ENCODE measurements at regions not wholly inside any gene's neighbourhood (a gene's known extent, or its start where the extent isn't known, plus 50 kb on each side); places are given as distances from the start of the nearest gene placed in this dataset.

- POLR2A ChIA-PET: no interaction called here
- CTCF ChIA-PET: no interaction called here
- no peak for TF ChIP-seq CTCF (IDR thresholded peaks at IDR 0.05)
- Mint-ChIP-seq H3K27ac (no peak overlapping the region), H3K36me3 (ENCODE audit: low read depth) (no peaks in the 10 kb centered on the region), H3K4me1 (ENCODE audit: low read depth) (no peaks in the 10 kb centered on the region), H3K27me3 (no peaks in the 10 kb centered on the region), H3K9me3 (peaks cover 8% of the 10 kb centered on the region), H3K4me3 (no peak overlapping the region)
- ATAC-seq (no peak), DNase-seq (no peak)
- intact Hi-C loops (cut with micrococcal nuclease): no loop called here
Observed at GRCh38 chr14:28407031-28407825, 359.4 kb upstream of the FOXG1 start.

GRCh38 chr14:28407996-28408395, 358.6 kb upstream of the FOXG1 start:
- Mint-ChIP-seq H3K4me3 (no peak overlapping the region), H3K36me3 (ENCODE audit: low read depth) (no peaks in the 10 kb centered on the region), H3K27me3 (no peaks in the 10 kb centered on the region), H3K9me3 (peaks cover 8% of the 10 kb centered on the region), H3K4me1 (ENCODE audit: low read depth) (no peaks in the 10 kb centered on the region), H3K27ac (no peak overlapping the region)
- no peak for DNase-seq
- TF ChIP-seq CTCF (IDR thresholded peaks at IDR 0.05): no peak
- ChIA-PET CTCF (no interaction called here), POLR2A (no interaction called here)
- no peak for ATAC-seq
- intact Hi-C loops (cut with micrococcal nuclease): no loop called here

GRCh38 chr14:28412077-28412476, 354.5 kb upstream of the FOXG1 start:
- CTCF ChIA-PET: no interaction called here
- intact Hi-C loops (cut with micrococcal nuclease): no loop called here
- H3K4me1 Mint-ChIP-seq (ENCODE audit: low read depth): no peaks in the 10 kb centered on the region
- no peak for DNase-seq
- no peak overlapping the region for H3K27ac Mint-ChIP-seq
- H3K27me3 Mint-ChIP-seq: no peaks in the 10 kb centered on the region
- no peak for TF ChIP-seq CTCF (IDR thresholded peaks at IDR 0.05)
- H3K9me3 Mint-ChIP-seq: peaks cover 11% of the 10 kb centered on the region
- no peak overlapping the region for H3K4me3 Mint-ChIP-seq
- POLR2A ChIA-PET: no interaction called here
- no peaks in the 10 kb centered on the region for H3K36me3 Mint-ChIP-seq (ENCODE audit: low read depth)
- ATAC-seq: no peak

- Mint-ChIP-seq H3K9me3 (peaks cover 12% of the 10 kb centered on the region), H3K27ac (no peak overlapping the region), H3K4me3 (no peak overlapping the region), H3K4me1 (ENCODE audit: low read depth) (no peaks in the 10 kb centered on the region), H3K36me3 (ENCODE audit: low read depth) (no peaks in the 10 kb centered on the region), H3K27me3 (no peaks in the 10 kb centered on the region)
- no peak for ATAC-seq
- intact Hi-C loops (cut with micrococcal nuclease): no loop called here
- DNase-seq: no peak
- POLR2A ChIA-PET: no interaction called here
- no peak for TF ChIP-seq CTCF (IDR thresholded peaks at IDR 0.05)
- CTCF ChIA-PET: no interaction called here
Observed at GRCh38 chr14:28426960-28427359, 339.6 kb upstream of the FOXG1 start.

GRCh38 chr14:28436821-28437220, 329.8 kb upstream of the FOXG1 start:
- H3K4me3 Mint-ChIP-seq: no peak overlapping the region
- H3K9me3 Mint-ChIP-seq: peaks cover 18% of the 10 kb centered on the region
- no peaks in the 10 kb centered on the region for H3K27me3 Mint-ChIP-seq
- no peaks in the 10 kb centered on the region for H3K4me1 Mint-ChIP-seq (ENCODE audit: low read depth)
- ChIA-PET POLR2A (no interaction called here), CTCF (no interaction called here)
- intact Hi-C loops (cut with micrococcal nuclease): no loop called here
- DNase-seq: no peak
- TF ChIP-seq CTCF (IDR thresholded peaks at IDR 0.05): no peak
- H3K36me3 Mint-ChIP-seq (ENCODE audit: low read depth): no peaks in the 10 kb centered on the region
- H3K27ac Mint-ChIP-seq: no peak overlapping the region
- no peak for ATAC-seq

Measured in activated CD8-positive, alpha-beta T cell treated with anti-CD3 and anti-CD28 coated beads for 36 hours (primary cell).